Breast epithelium (tissue), 3 donors: ENCODE measurements at regions not wholly inside any gene's neighbourhood (a gene's known extent, or its start where the extent isn't known, plus 50 kb on each side); places are given as distances from the start of the nearest gene placed in this dataset.

Experiments
- CTCF ChIP-seq, 3 donors: fragments of 450-650 bp; IDR thresholded peaks; one replicate each; pipeline ENCODE4 v1.5.1; 2016 to 2017; ENCODE audit warnings: antibody characterized with exemption in 3 of 3, mild to moderate bottlenecking in 3 of 3, moderate library complexity in 3 of 3
- POLR2AphosphoS5 ChIP-seq, 3 donors: sonication (generic); formaldehyde crosslinking; IDR thresholded peaks; one replicate each; pipeline ENCODE4 v1.6.1; 2017; ENCODE audit warnings: antibody characterized with exemption in 3 of 3

GRCh38 chr5:164680812-164681520 is 1175.5 kb downstream of the MAT2B start:
- no peak for TF ChIP-seq CTCF (IDR thresholded peaks at IDR 0.05)
- TF ChIP-seq POLR2AphosphoS5 (IDR thresholded peaks at IDR 0.05) = no peak
